ENCODE measurements at regions not wholly inside any gene's neighbourhood (a gene's known extent, or its start where the extent isn't known, plus 50 kb on each side); places are given as distances from the start of the nearest gene placed in this dataset.

- no peak for TF ChIP-seq CTCF (IDR thresholded peaks at IDR 0.05; ENCODE audit: insufficient read depth, low read length, poor library complexity, severe bottlenecking)
- Histone ChIP-seq H3K27me3 (replicated peaks; ENCODE audit: control insufficient read depth, insufficient read depth, low read length) (no peaks in the 10 kb centered on the region), H3K4me3 (replicated peaks; ENCODE audit: low read depth, low read length) (no peak overlapping the region), H3K36me3 (ENCODE audit: control insufficient read depth, insufficient read depth, low read length) (no peaks in the 10 kb centered on the region)
- DNase-seq (ENCODE audit: extremely low read depth, insufficient read length), result no peak
Measured at GRCh38 chr20:55626716-55627115, 378.6 kb downstream of the CBLN4 start.

- no peak overlapping the region for H3K4me3 ChIP-seq (replicated peaks; ENCODE audit: low read depth, low read length)
- H3K36me3 ChIP-seq (ENCODE audit: control insufficient read depth, insufficient read depth, low read length), result no peaks in the 10 kb centered on the region
- no peak for TF ChIP-seq CTCF (IDR thresholded peaks at IDR 0.05; ENCODE audit: insufficient read depth, low read length, poor library complexity, severe bottlenecking)
- DNase-seq (ENCODE audit: extremely low read depth, insufficient read length), result no peak
- H3K27me3 ChIP-seq (replicated peaks; ENCODE audit: control insufficient read depth, insufficient read depth, low read length), result no peaks in the 10 kb centered on the region
Measured at GRCh38 chr20:55616367-55616766, 389.0 kb downstream of the CBLN4 start.

- no peaks in the 10 kb centered on the region for H3K27me3 ChIP-seq (replicated peaks; ENCODE audit: control insufficient read depth, insufficient read depth, low read length)
- TF ChIP-seq CTCF (IDR thresholded peaks at IDR 0.05; ENCODE audit: insufficient read depth, low read length, poor library complexity, severe bottlenecking), result no peak
- H3K36me3 ChIP-seq (ENCODE audit: control insufficient read depth, insufficient read depth, low read length), result no peaks in the 10 kb centered on the region
- DNase-seq (ENCODE audit: extremely low read depth, insufficient read length), result no peak
- H3K4me3 ChIP-seq (replicated peaks; ENCODE audit: low read depth, low read length), result no peak overlapping the region
Measured at GRCh38 chr20:55615818-55616217, 389.5 kb downstream of the CBLN4 start.

- no peak for DNase-seq (ENCODE audit: extremely low read depth, insufficient read length)
- H3K4me3 ChIP-seq (replicated peaks; ENCODE audit: low read depth, low read length), result no peak overlapping the region
- H3K27me3 ChIP-seq (replicated peaks; ENCODE audit: control insufficient read depth, insufficient read depth, low read length), result no peaks in the 10 kb centered on the region
- no peak for TF ChIP-seq CTCF (IDR thresholded peaks at IDR 0.05; ENCODE audit: insufficient read depth, low read length, poor library complexity, severe bottlenecking)
- H3K36me3 ChIP-seq (ENCODE audit: control insufficient read depth, insufficient read depth, low read length), result no peaks in the 10 kb centered on the region
Measured at GRCh38 chr20:55614220-55614757, 391.0 kb downstream of the CBLN4 start.

- Histone ChIP-seq H3K36me3 (ENCODE audit: control insufficient read depth, insufficient read depth, low read length) (no peaks in the 10 kb centered on the region), H3K4me3 (replicated peaks; ENCODE audit: low read depth, low read length) (no peak overlapping the region), H3K27me3 (replicated peaks; ENCODE audit: control insufficient read depth, insufficient read depth, low read length) (no peaks in the 10 kb centered on the region)
- no peak for DNase-seq (ENCODE audit: extremely low read depth, insufficient read length)
- no peak for TF ChIP-seq CTCF (IDR thresholded peaks at IDR 0.05; ENCODE audit: insufficient read depth, low read length, poor library complexity, severe bottlenecking)
Measured at GRCh38 chr20:55610756-55611155, 394.6 kb downstream of the CBLN4 start.

- no peak for TF ChIP-seq CTCF (IDR thresholded peaks at IDR 0.05; ENCODE audit: insufficient read depth, low read length, poor library complexity, severe bottlenecking)
- Histone ChIP-seq H3K4me3 (replicated peaks; ENCODE audit: low read depth, low read length) (no peak overlapping the region), H3K27me3 (replicated peaks; ENCODE audit: control insufficient read depth, insufficient read depth, low read length) (no peaks in the 10 kb centered on the region), H3K36me3 (ENCODE audit: control insufficient read depth, insufficient read depth, low read length) (no peaks in the 10 kb centered on the region)
- no peak for DNase-seq (ENCODE audit: extremely low read depth, insufficient read length)
Measured at GRCh38 chr20:55605594-55605993, 399.7 kb downstream of the CBLN4 start.
